Medulla oblongata (tissue), 1 donor: ENCODE measurements at regions not wholly inside any gene's neighbourhood (a gene's known extent, or its start where the extent isn't known, plus 50 kb on each side); places are given as distances from the start of the nearest gene placed in this dataset.
A peak's percentile ranks its signal among the peaks of the same experiment; 100 is the strongest.

ENCODE experiments used
- DNase-seq: peaks from one replicate; pipeline ENCODE4 v3.0.0-alpha.2; 2015; ENCODE audit errors: extremely low spot score

- DNase-seq: no peak
These were observed 239.0 kb downstream of the RHOU start for GRCh38 chr1:228974273-228974672.

GRCh38 chr1:228975238-228975907 lies 240.1 kb downstream of the RHOU start:
- no peak for DNase-seq

GRCh38 chr1:228976316-228976715 lies 241.0 kb downstream of the RHOU start:
- no peak for DNase-seq

DNA sequence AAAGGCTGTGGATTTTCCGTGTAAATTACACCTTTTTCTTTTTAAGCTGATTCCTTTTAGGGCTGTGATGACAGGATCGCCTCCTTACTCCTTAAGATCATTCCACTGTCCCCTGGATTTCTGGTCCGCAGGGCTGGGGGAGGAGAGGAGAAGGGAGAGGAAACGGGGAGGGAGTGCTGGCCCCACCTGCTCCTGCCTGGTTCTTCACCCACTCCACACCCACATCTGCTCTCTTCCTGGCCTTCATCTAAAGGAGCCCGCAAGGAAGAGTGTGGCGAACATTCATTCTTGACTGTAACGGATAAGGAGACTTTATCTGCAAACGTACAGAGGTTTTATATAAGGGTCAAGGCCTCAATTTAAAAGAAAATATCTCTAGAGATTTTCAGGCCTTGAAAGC lies 242.0 kb downstream of the RHOU start:
- no peak for DNase-seq

DNA sequence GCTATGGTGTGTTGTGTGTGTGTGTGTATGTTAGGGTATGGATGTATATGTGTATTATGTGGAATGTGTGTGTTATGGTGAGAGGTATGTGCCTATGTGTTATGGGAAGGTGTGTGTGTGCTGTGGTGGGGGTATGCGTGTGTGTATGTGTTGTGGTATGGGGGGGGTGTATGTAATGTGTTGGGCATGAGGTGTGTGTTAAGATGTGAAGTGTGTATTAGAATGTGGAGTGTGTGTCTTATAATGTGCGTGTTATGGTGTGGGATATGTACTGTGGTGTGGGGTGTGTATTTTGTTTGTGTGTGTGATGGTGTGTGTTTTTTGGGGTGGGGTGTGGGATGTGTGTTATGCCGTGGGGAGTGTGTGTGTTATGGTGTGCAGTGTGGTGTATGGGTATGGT lies 242.5 kb downstream of the RHOU start:
- DNase-seq: no peak

DNA sequence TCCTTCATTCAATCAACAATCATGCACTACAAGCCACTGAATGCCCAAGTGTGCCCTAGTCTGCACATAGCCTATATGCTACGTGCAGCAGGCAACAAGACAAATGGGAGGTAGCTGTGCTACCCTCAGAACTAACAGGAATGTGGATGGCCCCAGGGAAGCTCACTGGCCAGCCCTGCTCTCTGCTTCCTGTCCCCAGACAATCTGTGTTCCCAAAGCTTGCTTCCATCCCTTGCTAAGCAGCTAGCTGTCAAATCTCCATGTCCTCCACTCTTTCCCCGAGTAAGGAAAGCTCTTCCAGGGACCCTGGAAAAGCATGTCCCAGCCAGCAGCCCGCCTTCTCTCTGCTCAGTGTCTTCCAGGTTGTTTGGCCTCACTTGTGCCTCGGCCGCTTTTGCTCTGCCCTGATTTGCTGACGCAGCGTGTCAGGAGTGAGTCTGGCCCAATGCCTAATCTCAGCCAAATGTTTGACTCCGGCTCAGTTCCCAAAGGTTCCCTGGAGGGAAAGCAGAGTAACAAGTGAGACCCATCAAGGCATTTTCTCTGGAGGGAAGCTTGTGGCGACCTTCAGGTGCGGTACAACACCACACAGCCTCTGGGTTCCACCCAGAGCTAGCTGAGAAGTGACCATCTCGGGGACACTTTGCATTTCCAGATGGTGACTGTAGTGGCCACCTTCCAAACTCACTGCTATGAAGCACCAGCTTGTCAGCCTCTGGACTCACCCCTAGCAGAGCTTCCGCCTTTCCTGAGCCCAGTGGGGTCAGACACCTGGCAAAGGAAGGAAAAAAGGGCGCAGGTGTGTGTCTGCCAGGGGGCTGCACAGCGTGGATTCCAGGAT lies 243.4 kb downstream of the RHOU start:
- DNase-seq: peak; percentile 66

DNA sequence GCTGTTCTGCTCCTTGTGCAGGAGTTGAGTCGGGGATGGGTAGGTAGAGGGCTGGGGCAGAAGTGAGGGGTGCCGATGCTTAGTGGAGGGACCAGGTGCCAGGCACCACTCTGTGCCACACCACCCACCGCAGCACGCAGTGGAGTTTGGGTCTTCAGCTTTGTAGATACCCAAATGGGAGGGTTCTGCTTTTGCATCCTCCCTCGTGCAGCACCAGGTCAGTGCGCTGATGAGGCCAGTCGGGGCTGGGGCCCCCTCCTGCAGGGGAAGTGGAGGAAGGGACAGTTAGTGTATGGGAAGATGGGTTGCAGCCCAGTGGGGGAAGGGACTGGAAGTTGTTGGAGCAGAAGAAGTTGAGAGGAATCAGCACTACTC lies 244.0 kb downstream of the RHOU start:
- no peak for DNase-seq

- DNase-seq: no peak
These were observed 244.5 kb downstream of the RHOU start for GRCh38 chr1:228979774-228980173.

DNA sequence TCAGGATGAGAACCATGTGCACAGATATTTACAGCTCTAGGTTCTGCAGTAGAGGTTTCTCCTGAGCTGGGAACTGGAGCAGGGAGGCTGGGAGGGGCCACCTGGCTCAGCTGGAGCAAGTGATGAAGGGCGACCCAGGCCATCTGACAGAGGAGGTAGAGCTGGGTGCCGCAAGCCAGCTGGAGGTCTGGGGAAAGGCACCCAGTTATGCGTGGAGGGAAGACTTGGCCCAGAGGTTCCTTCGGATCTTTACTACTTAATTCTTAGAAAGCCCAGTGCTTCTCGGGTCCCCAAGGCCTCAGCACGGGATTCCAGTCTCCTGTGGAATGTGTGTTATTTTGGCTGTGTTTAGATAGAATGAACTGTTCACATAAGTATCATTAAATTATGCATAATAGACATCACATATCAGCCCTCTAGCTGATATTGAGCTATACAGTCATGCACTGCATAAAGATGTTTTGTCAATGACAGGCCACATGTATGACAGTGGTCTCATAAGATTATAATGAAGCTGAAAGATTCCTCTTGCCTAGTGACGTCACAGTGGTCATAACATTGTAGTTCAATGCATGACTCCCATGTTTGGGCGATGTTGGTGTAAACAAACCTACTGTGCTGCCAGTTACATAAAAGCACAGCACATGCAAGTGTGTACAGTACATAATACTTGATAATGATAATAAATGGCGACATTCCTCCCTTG lies 245.1 kb downstream of the RHOU start:
- DNase-seq: no peak

GRCh38 chr1:228982637-228983036 lies 247.4 kb downstream of the RHOU start:
- no peak for DNase-seq

DNA sequence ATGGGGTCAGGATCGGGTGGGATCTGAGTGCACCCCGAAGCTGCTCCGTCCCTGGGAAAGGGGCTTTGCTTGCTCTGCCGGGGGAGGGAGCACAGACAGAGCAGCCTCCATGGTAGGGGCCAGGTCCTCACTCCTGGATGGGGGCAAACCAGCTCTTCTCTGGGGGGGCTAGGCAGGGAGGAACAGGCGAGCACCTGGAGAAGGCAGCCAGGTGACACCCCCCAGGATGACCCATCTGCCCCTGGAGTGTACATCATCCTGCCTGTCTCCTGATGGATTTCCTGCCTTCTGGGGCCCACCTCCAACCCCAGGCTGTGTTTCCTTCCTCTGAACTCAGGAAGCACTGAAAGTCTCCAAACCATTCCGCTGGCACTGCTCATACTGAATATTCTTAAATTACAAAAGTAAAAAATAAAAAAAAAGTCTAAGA lies 248.0 kb downstream of the RHOU start:
- no peak for DNase-seq

DNA sequence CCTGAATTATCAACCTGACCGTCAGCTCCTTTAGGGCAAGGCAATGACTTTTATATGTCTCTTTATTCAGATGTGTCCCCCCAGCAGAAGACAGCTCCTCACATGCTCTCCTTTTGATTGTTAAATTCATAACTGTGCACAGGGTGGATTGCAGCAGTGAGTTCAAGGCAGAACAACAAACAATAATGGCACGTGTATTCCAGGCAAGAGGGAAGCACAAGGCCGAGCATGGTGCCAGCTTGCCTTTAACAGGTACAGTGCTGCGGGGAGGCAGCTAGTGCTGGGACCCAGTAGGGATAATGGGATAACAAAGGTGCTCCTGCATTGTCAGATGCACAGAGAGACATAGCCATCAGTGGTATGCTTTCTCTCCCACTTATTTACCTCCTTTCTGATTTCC lies 248.4 kb downstream of the RHOU start:
- no peak for DNase-seq

DNA sequence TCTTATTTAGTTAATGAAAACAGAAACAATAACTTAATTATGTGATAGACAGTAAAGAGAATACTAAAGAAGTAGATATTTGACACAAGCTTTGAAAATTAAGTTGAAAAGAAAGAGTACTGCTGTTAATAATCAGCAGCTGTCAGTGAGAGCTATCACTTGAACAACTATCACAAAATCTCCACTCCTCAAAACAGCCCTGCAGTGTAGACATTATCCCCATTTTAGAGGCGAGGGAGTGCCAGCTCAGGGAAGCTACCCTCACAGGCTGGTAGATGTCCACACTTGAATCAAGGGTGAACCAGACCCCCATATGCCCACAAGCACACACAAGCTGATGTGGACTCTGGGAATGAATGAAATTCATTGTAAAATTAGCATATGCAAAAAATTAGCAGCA lies 248.8 kb downstream of the RHOU start:
- DNase-seq: no peak

- no peak for DNase-seq
These were observed 249.7 kb downstream of the RHOU start for GRCh38 chr1:228984646-228985631.

DNA sequence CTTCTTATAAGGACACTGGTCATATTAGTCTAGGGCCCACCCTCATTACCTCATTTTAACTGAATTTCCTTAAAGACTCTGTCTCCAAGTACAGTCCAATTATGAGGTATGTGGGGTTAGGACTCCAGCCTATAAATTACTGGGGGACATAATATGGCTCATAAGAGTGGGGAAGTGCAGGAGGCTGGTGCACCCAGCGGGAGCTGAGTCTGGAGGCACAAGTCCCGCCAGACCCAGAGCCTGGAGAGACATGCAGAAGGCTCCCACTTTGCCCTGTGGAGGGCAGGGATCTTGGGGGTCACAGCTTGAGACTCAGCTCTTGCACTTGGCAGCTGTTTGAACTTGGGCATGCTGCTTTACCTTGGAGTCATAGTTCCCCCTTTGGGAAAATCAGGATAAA lies 250.4 kb downstream of the RHOU start:
- no peak for DNase-seq

- peak; percentile 82 for DNase-seq
These were observed 251.0 kb downstream of the RHOU start for GRCh38 chr1:228986093-228986904.

GRCh38 chr1:228987286-228987685 lies 252.0 kb downstream of the RHOU start:
- no peak for DNase-seq

DNA sequence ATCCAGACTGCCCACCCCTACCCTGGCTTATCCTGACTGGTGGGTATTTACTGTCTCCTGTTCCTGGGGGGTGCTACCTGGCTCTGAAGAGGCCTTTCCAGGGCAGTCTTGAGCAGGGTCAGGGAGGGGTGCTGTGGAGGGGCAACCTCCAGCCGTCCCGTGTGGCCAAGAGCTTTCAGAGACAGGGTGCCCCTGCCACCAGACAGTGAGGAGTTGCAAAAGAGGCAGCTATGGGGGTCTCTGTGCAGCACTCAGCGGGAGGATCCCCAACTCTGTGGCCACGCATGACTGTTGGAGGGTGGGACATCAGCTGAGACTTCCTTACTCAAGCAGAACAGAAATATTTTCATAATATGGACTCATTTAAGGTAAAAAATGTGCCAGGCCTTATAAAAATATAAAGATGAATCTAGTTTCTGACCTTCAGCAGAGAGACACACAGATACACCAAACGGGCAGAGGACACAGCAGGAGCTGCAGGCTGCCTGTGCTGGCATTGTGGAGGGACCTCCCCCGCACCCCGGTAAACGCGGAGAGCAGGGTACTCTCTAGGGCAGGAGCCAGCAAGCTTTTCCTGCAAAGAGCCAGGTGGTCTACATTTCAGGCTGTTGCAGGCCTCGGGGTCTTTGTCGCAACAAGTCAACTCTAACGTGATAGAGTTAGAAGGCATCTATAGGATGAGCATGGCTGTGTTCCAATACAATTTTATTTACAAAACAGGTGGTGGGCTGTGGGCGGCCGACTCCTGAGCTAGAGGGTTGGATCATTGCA lies 252.6 kb downstream of the RHOU start:
- no peak for DNase-seq

DNA sequence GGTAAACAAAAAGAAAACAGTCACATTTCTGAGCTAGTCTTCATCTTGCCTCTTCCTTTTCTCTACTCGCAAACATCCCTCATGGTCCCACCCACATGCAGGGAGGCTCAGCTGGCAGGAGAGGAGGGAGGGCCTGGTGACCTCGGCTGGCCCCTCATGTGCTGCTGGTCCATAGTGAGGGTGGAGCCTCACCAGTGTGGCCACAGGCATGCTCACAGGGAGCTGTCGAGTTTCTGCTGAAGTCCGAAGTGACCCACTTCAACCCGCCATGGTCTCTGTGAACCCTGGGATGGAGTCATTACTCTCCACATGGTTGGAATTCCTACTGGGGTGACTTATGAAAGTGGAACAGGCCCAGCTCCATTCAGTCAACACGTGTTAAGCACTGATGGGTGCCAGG lies 253.4 kb downstream of the RHOU start:
- DNase-seq: no peak

- no peak for DNase-seq
These were observed 253.9 kb downstream of the RHOU start for GRCh38 chr1:228989176-228989575.
